H1 (cell line): ENCODE measurements at regions not wholly inside any gene's neighbourhood (a gene's known extent, or its start where the extent isn't known, plus 50 kb on each side); places are given as distances from the start of the nearest gene placed in this dataset.

ENCODE experiments used
- CTCF ChIA-PET: fragments of 300-600 bp; sonication (Branson Sonifier 250); formaldehyde crosslinking; loops from one replicate; lab custom pipeline; 2021; ENCODE audit not compliant: partially characterized antibody; lab: Charles Lee
- POLR2A ChIA-PET: fragments of 300-600 bp; sonication (Branson Sonifier 250); formaldehyde crosslinking; loops from one replicate; lab custom pipeline; 2021; ENCODE audit warnings: inconsistent platforms; ENCODE audit not compliant: partially characterized antibody; lab: Charles Lee
- DNase-seq, 2 experiments: peaks; one replicate each; pipeline versions ENCODE4 v3.0.0 to v3.0.0-alpha.2; 2010 to 2022; ENCODE audit warnings: low spot score in 2 of 2, low read depth in 1 of 2, mixed read lengths in 1 of 2
- FAIRE-seq: peaks from 2 replicates; lab custom pipeline; 2011; peaks lifted over from hg19 to GRCh38; lab: Jason Lieb, UNC
- H2AFZ ChIP-seq: 2 replicates; pipeline ENCODE4 v1.8.1; 2012; ENCODE audit warnings: low read length, inconsistent platforms
- H2AK5ac ChIP-seq: 2 replicates; pipeline ENCODE4 v1.6.1; 2013; ENCODE audit warnings: low read depth, low read length
- H2BK120ac ChIP-seq: replicated peaks from 2 replicates; pipeline ENCODE3; 2013; ENCODE audit warnings: low read depth, low read length, inconsistent platforms
- H2BK12ac ChIP-seq: 2 replicates; pipeline ENCODE4 v1.6.1; 2013; ENCODE audit warnings: low read depth, low read length
- H2BK15ac ChIP-seq: 2 replicates; pipeline ENCODE4 v1.6.1; 2013; ENCODE audit warnings: low read length
- H2BK20ac ChIP-seq: 2 replicates; pipeline ENCODE4 v1.6.1; 2013; ENCODE audit warnings: low read length
- H2BK5ac ChIP-seq: 2 replicates; pipeline ENCODE4 v1.6.1; 2013; ENCODE audit warnings: low read depth, low read length
- H3K14ac ChIP-seq: 2 replicates; pipeline ENCODE4 v1.6.1; 2013; ENCODE audit warnings: inconsistent platforms; ENCODE audit not compliant: insufficient read length
- H3K18ac ChIP-seq: 2 replicates; pipeline ENCODE4 v1.6.1; 2013; ENCODE audit warnings: low read length; ENCODE audit errors: extremely low read depth
- H3K23ac ChIP-seq: 2 replicates; pipeline ENCODE4 v1.6.1; 2013; ENCODE audit warnings: inconsistent platforms; ENCODE audit not compliant: insufficient read length
- H3K23me2 ChIP-seq: 2 replicates; pipeline ENCODE4 v1.6.1; 2013; ENCODE audit warnings: low read depth, low read length
- H3K27ac ChIP-seq: 2 replicates; pipeline ENCODE4 v1.6.1; 2011; ENCODE audit warnings: low read depth, low read length, inconsistent platforms
- H3K27me3 ChIP-seq, 4 experiments: replicated peaks in 1 of 4; 1 replicate in 1 of 4; 2 replicates in 3 of 4; pipeline versions ENCODE4 v1.6.1 to v1.8.1; 2011 to 2013; ENCODE audit warnings: low read length in 3 of 4, mild to moderate bottlenecking in 3 of 4, inconsistent platforms in 2 of 4, mixed read lengths in 2 of 4, moderate library complexity in 1 of 4; ENCODE audit not compliant: control insufficient read depth in 3 of 4, insufficient read depth in 3 of 4; ENCODE audit errors: extremely low read depth in 1 of 4
- H3K36me3 ChIP-seq, 4 experiments: 2 replicates each; pipeline versions ENCODE4 v1.6.1 to v1.8.1; 2011 to 2013; ENCODE audit warnings: mild to moderate bottlenecking in 4 of 4, low read length in 3 of 4, moderate library complexity in 2 of 4, control low read depth in 1 of 4, inconsistent platforms in 1 of 4; ENCODE audit not compliant: insufficient read depth in 4 of 4, control insufficient read depth in 2 of 4
- H3K4ac ChIP-seq: replicated peaks from 2 replicates; pipeline ENCODE3; 2013; ENCODE audit warnings: low read length, low read depth, mixed read lengths, inconsistent platforms; ENCODE audit not compliant: insufficient read length
- H3K4me1 ChIP-seq, 4 experiments: replicated peaks in 1 of 4; 1 replicate in 1 of 4; 2 replicates in 3 of 4; pipeline versions ENCODE4 v1.6.1 to v1.8.1; 2011 to 2013; ENCODE audit warnings: low read length in 3 of 4, inconsistent platforms in 2 of 4, mixed read lengths in 1 of 4; ENCODE audit not compliant: insufficient read depth in 4 of 4, control insufficient read depth in 3 of 4
- H3K4me2 ChIP-seq, 2 experiments: 2 replicates each; pipeline versions ENCODE4 v1.6.1 to v1.8.1; 2011 to 2013; ENCODE audit warnings: low read depth in 2 of 2, low read length in 2 of 2, control low read depth in 1 of 2, inconsistent platforms in 1 of 2, mild to moderate bottlenecking in 1 of 2; ENCODE audit not compliant: insufficient read depth in 1 of 2
- H3K4me3 ChIP-seq, 4 experiments: fragments of 200-600, 300-600 bp in 1 of 4; sonication (generic), shearing (Covaris generic), sonication (Bioruptor Twin) in 1 of 4; 2 replicates each; pipeline versions ENCODE4 v1.5.1 to v1.8.1; 2011 to 2016; ENCODE audit warnings: low read length in 4 of 4, low read depth in 3 of 4, control low read depth in 2 of 4, inconsistent platforms in 2 of 4, mild to moderate bottlenecking in 2 of 4, mixed read lengths in 1 of 4, moderate library complexity in 1 of 4; ENCODE audit not compliant: insufficient read depth in 2 of 4; ENCODE audit errors: extremely low read depth in 1 of 4
- H3K56ac ChIP-seq: replicated peaks from 2 replicates; pipeline ENCODE3; 2013; ENCODE audit warnings: low read depth, mild to moderate bottlenecking, mixed read lengths, low read length, inconsistent platforms; ENCODE audit not compliant: insufficient read length
- H3K79me1 ChIP-seq: 2 replicates; pipeline ENCODE4 v1.6.1; 2013; ENCODE audit warnings: low read depth, low read length, control low read depth
- H3K79me2 ChIP-seq, 2 experiments: 2 replicates each; pipeline versions ENCODE4 v1.6.1 to v1.8.1; 2012 to 2013; ENCODE audit warnings: low read length in 2 of 2, mild to moderate bottlenecking in 2 of 2, inconsistent platforms in 1 of 2; ENCODE audit not compliant: insufficient read depth in 2 of 2, control insufficient read depth in 1 of 2
- H3K9ac ChIP-seq, 4 experiments: replicated peaks in 1 of 4; 1 replicate in 1 of 4; 2 replicates in 3 of 4; pipeline versions ENCODE4 v1.6.1 to v1.8.1; 2011 to 2013; ENCODE audit warnings: low read depth in 3 of 4, low read length in 3 of 4, control low read depth in 2 of 4, mild to moderate bottlenecking in 2 of 4, moderate library complexity in 2 of 4, inconsistent platforms in 1 of 4; ENCODE audit errors: extremely low read depth in 1 of 4
- H3K9me3 ChIP-seq, 2 experiments: 2 replicates each; pipeline versions ENCODE4 v1.6.1 to v1.8.1; 2012 to 2013; ENCODE audit warnings: mild to moderate bottlenecking in 2 of 2, moderate library complexity in 2 of 2, control low read depth in 1 of 2, inconsistent platforms in 1 of 2, low read depth in 1 of 2, low read length in 1 of 2, mixed read lengths in 1 of 2; ENCODE audit not compliant: insufficient read depth in 2 of 2
- H4K20me1 ChIP-seq, 2 experiments: replicated peaks in 1 of 2; 2 replicates each; pipeline versions ENCODE3 to v1.8.1; 2011 to 2013; ENCODE audit warnings: inconsistent platforms in 2 of 2, low read length in 2 of 2, mild to moderate bottlenecking in 1 of 2; ENCODE audit not compliant: insufficient read depth in 2 of 2, control insufficient read depth in 1 of 2
- H4K5ac ChIP-seq: 2 replicates; pipeline ENCODE4 v1.6.1; 2013; ENCODE audit warnings: low read length, low read depth, mixed read lengths, inconsistent platforms; ENCODE audit not compliant: insufficient read length
- H4K8ac ChIP-seq: 2 replicates; pipeline ENCODE4 v1.8.0; 2013; ENCODE audit warnings: mild to moderate bottlenecking, moderate library complexity, low read length, inconsistent platforms; ENCODE audit not compliant: insufficient read depth; ENCODE audit errors: extremely low read depth
- H4K91ac ChIP-seq: replicated peaks from 2 replicates; pipeline ENCODE3; 2013; ENCODE audit warnings: low read length, mixed read lengths, inconsistent platforms; ENCODE audit not compliant: insufficient read length
- BCL11A ChIP-seq, 2 experiments: IDR thresholded peaks; one replicate each; pipeline ENCODE4 v1.6.1; 2011; ENCODE audit warnings: low read depth in 2 of 2, low read length in 2 of 2, mild to moderate bottlenecking in 2 of 2
- CHD2 ChIP-seq: IDR thresholded peaks from 2 replicates; pipeline ENCODE4 v1.6.1; 2012; ENCODE audit warnings: low read length, improper control_type of control experiment
- EGR1 ChIP-seq: IDR thresholded peaks from 2 replicates; pipeline ENCODE4 v1.6.1; 2011; ENCODE audit warnings: low read depth, low read length, borderline replicate concordance
- SAP30 ChIP-seq: fragments of 300-600 bp; sonication (generic); IDR thresholded peaks from 2 replicates; pipeline ENCODE4 v1.7.1; 2012; ENCODE audit warnings: low read length, moderate library complexity, mild to moderate bottlenecking, inconsistent platforms; ENCODE audit not compliant: insufficient read depth, insufficient replicate concordance
- SP1 ChIP-seq: IDR thresholded peaks from 2 replicates; pipeline ENCODE4 v1.6.1; 2011; ENCODE audit warnings: low read depth, low read length
- TAF1 ChIP-seq: IDR thresholded peaks from 2 replicates; pipeline ENCODE4 v1.6.1; 2011; ENCODE audit warnings: mild to moderate bottlenecking, low read depth, low read length
- TBP ChIP-seq: IDR thresholded peaks from 2 replicates; pipeline ENCODE4 v1.6.1; 2011; ENCODE audit warnings: low read depth, low read length, improper control_type of control experiment
- WGBS, 2 experiments: shearing (Covaris generic) in 1 of 2; methylation state at CpG; one replicate each; pipeline versions ENCODE4 v1.1.6 to v1.1.7; 2013 to 2015; ENCODE audit warnings: low lambda C conversion rate in 2 of 2, mixed read lengths in 2 of 2, inconsistent platforms in 1 of 2, low coverage in 1 of 2, missing lambda C conversion rate in 1 of 2; ENCODE audit not compliant: insufficient replicate concordance in 2 of 2, insufficient coverage in 1 of 2, insufficient read length in 1 of 2; ENCODE audit errors: extremely low coverage in 1 of 2, missing lambda C conversion rate in 1 of 2; 5-methylcytosine and 5-hydroxymethylcytosine counted together

GRCh38 chr11:15839061-15839460 lies 517.3 kb downstream of the SOX6 start:
- FAIRE-seq (no peak), DNase-seq (no peak)
- 92% methylated on average over 3 of the region's 3 CpGs; no CpG with 5 or more reads in 1 of the 2 experiments for WGBS, 2 experiments
- no peak for TF ChIP-seq EGR1
- TF ChIP-seq BCL11A (IDR thresholded peaks at IDR 0.05; ENCODE audit: low read depth in 2 of 2, low read length in 2 of 2): no peak
- TF ChIP-seq SP1: no peak
- no peak for TF ChIP-seq SAP30
- no peak for TF ChIP-seq TBP
- TF ChIP-seq CHD2: no peak
- TF ChIP-seq TAF1: no peak

More at GRCh38 chr11:15839061-15839460, 517.3 kb downstream of the SOX6 start:
- no peak overlapping the region for H4K5ac ChIP-seq
- no peaks in the 10 kb centered on the region for H3K23me2 ChIP-seq
- H3K9ac ChIP-seq: no peak overlapping the region; a peak in 1 of 7 replicates
- no peak overlapping the region for H2BK15ac ChIP-seq
- no peaks in the 10 kb centered on the region for H3K9me3 ChIP-seq
- H3K4me2 ChIP-seq: no peak overlapping the region
- no peak overlapping the region for H3K4ac ChIP-seq
- H4K20me1 ChIP-seq: no peaks in the 10 kb centered on the region
- no peak overlapping the region for H3K18ac ChIP-seq
- no peak overlapping the region for H2BK20ac ChIP-seq
- no peak overlapping the region for H2AFZ ChIP-seq
- no peak overlapping the region for H2BK12ac ChIP-seq
- H3K4me1 ChIP-seq: peaks cover 0 to 13% (median 10%) of the 10 kb centered on the region in 4 experiments; a peak in 6 of 7 replicates
- no peak overlapping the region for H3K27ac ChIP-seq
- no peaks in the 10 kb centered on the region for H3K36me3 ChIP-seq
- no peak overlapping the region for H4K91ac ChIP-seq
- H2BK120ac ChIP-seq: no peak overlapping the region
- H2AK5ac ChIP-seq: no peak overlapping the region
- H3K27me3 ChIP-seq: no peaks in the 10 kb centered on the region
- H3K23ac ChIP-seq: no peak overlapping the region
- no peak overlapping the region for H3K4me3 ChIP-seq
- H3K79me1 ChIP-seq: no peaks in the 10 kb centered on the region
- ChIA-PET POLR2A (no interaction called here), CTCF (interaction anchor here (1.1 to 1.7 kb wide), 4 partner anchors 12 to 510 kb away, joined by 3 to 6 read pairs (median 4); no protein-coding TSS in a partner anchor)
- no peak overlapping the region for H2BK5ac ChIP-seq
- H3K79me2 ChIP-seq: no peaks in the 10 kb centered on the region
- no peak overlapping the region for H3K14ac ChIP-seq
- H3K56ac ChIP-seq: no peak overlapping the region
- H4K8ac ChIP-seq: no peak overlapping the region
